ENCODE measurements at regions not wholly inside any gene's neighbourhood (a gene's known extent, or its start where the extent isn't known, plus 50 kb on each side); places are given as distances from the start of the nearest gene placed in this dataset.

GRCh38 chr1:4402032-4402431 lies 252.4 kb upstream of the AJAP1 start:
- H3K36me3 ChIP-seq (ENCODE audit: control insufficient read depth in 1 of 2, insufficient read depth in 2 of 2, low read length in 2 of 2), result no peaks in the 10 kb centered on the region
- no peak overlapping the region for H2AFZ ChIP-seq (ENCODE audit: insufficient read depth, low read length, poor library complexity)
- H3K9me3 ChIP-seq (ENCODE audit: insufficient read depth, low read depth, low read length), result peaks cover 6% of the 10 kb centered on the region
- DNase-seq, result no peak
- no peak overlapping the region for H3K18ac ChIP-seq (ENCODE audit: low read length)
- no peak overlapping the region for H2AK5ac ChIP-seq (ENCODE audit: low read length)
- no peak overlapping the region for H3K23ac ChIP-seq (ENCODE audit: low read length)
- H3K79me1 ChIP-seq (ENCODE audit: low read length), result no peaks in the 10 kb centered on the region
- no peaks in the 10 kb centered on the region for H3K4me1 ChIP-seq (ENCODE audit: control insufficient read depth in 1 of 2, insufficient read depth in 2 of 2, low read length in 2 of 2)
- no peak overlapping the region for H2BK12ac ChIP-seq (ENCODE audit: low read length)
- H2BK5ac ChIP-seq (ENCODE audit: low read depth, low read length, poor library complexity), result no peak overlapping the region
- H3K79me2 ChIP-seq (ENCODE audit: control insufficient read depth, insufficient read depth, low read length, poor library complexity), result no peaks in the 10 kb centered on the region
- no peak overlapping the region for H3K9ac ChIP-seq (ENCODE audit: low read length)
- no peak overlapping the region for H2BK120ac ChIP-seq (ENCODE audit: insufficient read depth, low read length, poor library complexity)
- H3K4me2 ChIP-seq (ENCODE audit: low read length), result no peak overlapping the region
- H3K14ac ChIP-seq (ENCODE audit: low read length), result no peak overlapping the region
- H4K12ac ChIP-seq (ENCODE audit: low read depth, low read length), result no peak overlapping the region
- no peak overlapping the region for H3K4me3 ChIP-seq (ENCODE audit: low read depth, low read length)
- no peaks in the 10 kb centered on the region for H3K27me3 ChIP-seq (ENCODE audit: insufficient read depth, low read length)
- no CpG with 5 or more reads among the region's 1 CpG for WGBS (ENCODE audit: extremely low coverage, insufficient coverage, insufficient read length)
- H3K27ac ChIP-seq (ENCODE audit: low read depth, low read length), result no peak overlapping the region
- H4K91ac ChIP-seq (ENCODE audit: low read depth, low read length), result no peak overlapping the region
- no peak overlapping the region for H4K8ac ChIP-seq (ENCODE audit: low read depth, low read length)
- H3K4ac ChIP-seq (ENCODE audit: low read depth, low read length), result no peak overlapping the region

DNA sequence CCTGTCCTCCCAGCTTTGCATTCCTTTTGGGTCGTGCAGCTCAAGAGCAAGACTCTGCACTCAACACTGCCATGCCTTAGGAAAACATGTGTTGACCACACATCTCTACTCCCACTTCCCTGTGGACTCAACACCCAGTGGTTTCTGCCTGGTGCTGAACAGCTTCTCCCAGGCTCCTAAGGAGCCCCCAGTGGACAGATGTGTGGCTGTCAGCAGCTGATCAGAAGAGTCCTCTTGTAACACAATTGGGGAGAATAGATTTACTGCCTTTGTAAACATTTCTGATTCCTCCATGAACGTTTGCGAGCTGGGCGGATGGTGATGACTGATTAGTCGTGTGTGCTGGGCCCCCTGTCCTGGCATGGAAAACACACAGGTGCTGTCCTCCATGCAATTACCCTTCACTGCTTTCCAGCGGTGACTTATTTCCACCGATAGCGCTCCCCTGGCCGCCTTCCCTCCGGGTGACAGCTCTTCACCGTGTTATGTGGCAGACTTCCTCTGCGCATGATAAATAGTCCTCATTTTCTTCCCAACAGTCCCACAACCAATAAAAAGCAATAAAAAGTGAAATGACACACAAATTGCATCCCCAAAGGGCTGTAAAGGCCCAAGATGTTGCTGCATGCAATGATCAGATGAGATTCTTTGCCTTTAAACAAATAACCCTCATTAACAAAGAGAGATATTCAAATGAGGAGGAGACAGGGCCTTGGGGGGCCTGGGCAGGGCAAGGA lies 249.4 kb upstream of the AJAP1 start:
- no peak overlapping the region for H4K8ac ChIP-seq (ENCODE audit: low read depth, low read length)
- H3K18ac ChIP-seq (ENCODE audit: low read length), result no peak overlapping the region
- H2AFZ ChIP-seq (ENCODE audit: insufficient read depth, low read length, poor library complexity), result no peak overlapping the region
- no peak overlapping the region for H2BK120ac ChIP-seq (ENCODE audit: insufficient read depth, low read length, poor library complexity)
- H3K9me3 ChIP-seq (ENCODE audit: insufficient read depth, low read depth, low read length), result peaks cover 12% of the 10 kb centered on the region
- no peak overlapping the region for H3K27ac ChIP-seq (ENCODE audit: low read depth, low read length)
- no peaks in the 10 kb centered on the region for H3K79me1 ChIP-seq (ENCODE audit: low read length)
- no peak overlapping the region for H2AK5ac ChIP-seq (ENCODE audit: low read length)
- H3K14ac ChIP-seq (ENCODE audit: low read length), result no peak overlapping the region
- no peak overlapping the region for H2BK5ac ChIP-seq (ENCODE audit: low read depth, low read length, poor library complexity)
- no peaks in the 10 kb centered on the region for H3K36me3 ChIP-seq (ENCODE audit: control insufficient read depth in 1 of 2, insufficient read depth in 2 of 2, low read length in 2 of 2)
- no peak for DNase-seq
- no peak overlapping the region for H2BK12ac ChIP-seq (ENCODE audit: low read length)
- H3K27me3 ChIP-seq (ENCODE audit: insufficient read depth, low read length), result no peaks in the 10 kb centered on the region
- H3K4me1 ChIP-seq (ENCODE audit: control insufficient read depth in 1 of 2, insufficient read depth in 2 of 2, low read length in 2 of 2), result no peaks in the 10 kb centered on the region
- WGBS (ENCODE audit: extremely low coverage, insufficient coverage, insufficient read length), result no CpG with 5 or more reads among the region's 12 CpGs
- no peaks in the 10 kb centered on the region for H3K79me2 ChIP-seq (ENCODE audit: control insufficient read depth, insufficient read depth, low read length, poor library complexity)
- no peak overlapping the region for H3K9ac ChIP-seq (ENCODE audit: low read length)
- no peak overlapping the region for H4K91ac ChIP-seq (ENCODE audit: low read depth, low read length)
- H3K4me3 ChIP-seq (ENCODE audit: low read depth, low read length), result no peak overlapping the region
- H4K12ac ChIP-seq (ENCODE audit: low read depth, low read length), result no peak overlapping the region
- H3K4ac ChIP-seq (ENCODE audit: low read depth, low read length), result no peak overlapping the region
- no peak overlapping the region for H3K23ac ChIP-seq (ENCODE audit: low read length)
- H3K4me2 ChIP-seq (ENCODE audit: low read length), result no peak overlapping the region

- H4K91ac ChIP-seq (ENCODE audit: low read depth, low read length), result no peak overlapping the region
- no CpG with 5 or more reads among the region's 16 CpGs for WGBS (ENCODE audit: extremely low coverage, insufficient coverage, insufficient read length)
- no peak overlapping the region for H3K18ac ChIP-seq (ENCODE audit: low read length)
Measured at GRCh38 chr1:4407851-4408250, 246.6 kb upstream of the AJAP1 start.

DNA sequence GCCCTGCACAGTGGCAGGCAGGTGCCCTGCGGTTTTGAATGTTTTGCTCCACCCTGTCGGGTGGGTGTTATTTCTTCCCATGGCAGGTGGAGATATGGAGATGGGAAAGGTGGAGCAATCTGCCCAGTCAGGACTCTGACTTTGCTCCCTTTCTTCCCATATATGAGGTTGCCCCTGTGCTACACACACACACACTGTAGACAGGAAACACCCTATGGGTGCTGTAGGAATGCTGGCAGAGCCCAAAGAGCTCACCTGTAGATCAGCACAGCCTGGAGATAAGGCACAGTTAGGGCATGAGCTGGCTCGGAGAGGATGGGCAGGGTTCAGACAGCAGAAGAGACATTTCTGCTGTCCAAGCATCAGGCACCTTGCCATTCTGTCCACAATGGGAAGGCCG lies 246.0 kb upstream of the AJAP1 start:
- Histone ChIP-seq H3K36me3 (ENCODE audit: control insufficient read depth in 1 of 2, insufficient read depth in 2 of 2, low read length in 2 of 2) (no peaks in the 10 kb centered on the region), H2BK5ac (ENCODE audit: low read depth, low read length, poor library complexity) (no peak overlapping the region), H2BK12ac (ENCODE audit: low read length) (no peak overlapping the region), H3K27me3 (ENCODE audit: insufficient read depth, low read length) (no peaks in the 10 kb centered on the region), H3K4me1 (ENCODE audit: control insufficient read depth in 1 of 2, insufficient read depth in 2 of 2, low read length in 2 of 2) (no peaks in the 10 kb centered on the region), H2BK120ac (ENCODE audit: insufficient read depth, low read length, poor library complexity) (no peak overlapping the region), H3K18ac (ENCODE audit: low read length) (no peak overlapping the region), H3K9me3 (ENCODE audit: insufficient read depth, low read depth, low read length) (peaks cover 7% of the 10 kb centered on the region), H4K91ac (ENCODE audit: low read depth, low read length) (no peak overlapping the region), H3K4me3 (ENCODE audit: low read depth, low read length) (no peak overlapping the region), H3K4ac (ENCODE audit: low read depth, low read length) (no peak overlapping the region), H3K79me2 (ENCODE audit: control insufficient read depth, insufficient read depth, low read length, poor library complexity) (no peaks in the 10 kb centered on the region), H3K27ac (ENCODE audit: low read depth, low read length) (no peak overlapping the region), H2AFZ (ENCODE audit: insufficient read depth, low read length, poor library complexity) (no peak overlapping the region), H4K8ac (ENCODE audit: low read depth, low read length) (no peak overlapping the region), H3K79me1 (ENCODE audit: low read length) (no peaks in the 10 kb centered on the region), H3K9ac (ENCODE audit: low read length) (no peak overlapping the region), H3K4me2 (ENCODE audit: low read length) (no peak overlapping the region), H3K14ac (ENCODE audit: low read length) (no peak overlapping the region), H2AK5ac (ENCODE audit: low read length) (no peak overlapping the region), H3K23ac (ENCODE audit: low read length) (no peak overlapping the region), H4K12ac (ENCODE audit: low read depth, low read length) (no peak overlapping the region)
- no peak for DNase-seq
- WGBS (ENCODE audit: extremely low coverage, insufficient coverage, insufficient read length), result no CpG with 5 or more reads among the region's 4 CpGs

More at GRCh38 chr1:4407851-4408250, 246.6 kb upstream of the AJAP1 start:
- no peak overlapping the region for H3K9ac ChIP-seq (ENCODE audit: low read length)
- no peak overlapping the region for H2AK5ac ChIP-seq (ENCODE audit: low read length)
- H2BK12ac ChIP-seq (ENCODE audit: low read length), result no peak overlapping the region
- H4K8ac ChIP-seq (ENCODE audit: low read depth, low read length), result no peak overlapping the region
- no peaks in the 10 kb centered on the region for H3K36me3 ChIP-seq (ENCODE audit: control insufficient read depth in 1 of 2, insufficient read depth in 2 of 2, low read length in 2 of 2)
- H3K79me2 ChIP-seq (ENCODE audit: control insufficient read depth, insufficient read depth, low read length, poor library complexity), result no peaks in the 10 kb centered on the region
- no peaks in the 10 kb centered on the region for H3K79me1 ChIP-seq (ENCODE audit: low read length)
- H4K12ac ChIP-seq (ENCODE audit: low read depth, low read length), result no peak overlapping the region
- no peak overlapping the region for H3K23ac ChIP-seq (ENCODE audit: low read length)
- no peak overlapping the region for H3K4me3 ChIP-seq (ENCODE audit: low read depth, low read length)
- H3K14ac ChIP-seq (ENCODE audit: low read length), result no peak overlapping the region
- H3K27me3 ChIP-seq (ENCODE audit: insufficient read depth, low read length), result no peaks in the 10 kb centered on the region
- H3K9me3 ChIP-seq (ENCODE audit: insufficient read depth, low read depth, low read length), result peaks cover 9% of the 10 kb centered on the region
- no peak for DNase-seq
- H3K4me1 ChIP-seq (ENCODE audit: control insufficient read depth in 1 of 2, insufficient read depth in 2 of 2, low read length in 2 of 2), result no peaks in the 10 kb centered on the region
- no peak overlapping the region for H2AFZ ChIP-seq (ENCODE audit: insufficient read depth, low read length, poor library complexity)
- H3K27ac ChIP-seq (ENCODE audit: low read depth, low read length), result no peak overlapping the region
- no peak overlapping the region for H3K4me2 ChIP-seq (ENCODE audit: low read length)
- no peak overlapping the region for H2BK5ac ChIP-seq (ENCODE audit: low read depth, low read length, poor library complexity)
- no peak overlapping the region for H2BK120ac ChIP-seq (ENCODE audit: insufficient read depth, low read length, poor library complexity)
- H3K4ac ChIP-seq (ENCODE audit: low read depth, low read length), result no peak overlapping the region

Data from trophoblast cell (in vitro differentiated cells and primary cell).